ENCODE measurements at regions not wholly inside any gene's neighbourhood (a gene's known extent, or its start where the extent isn't known, plus 50 kb on each side); places are given as distances from the start of the nearest gene placed in this dataset.

GRCh38 chr10:75347186-75347585 lies 54.4 kb downstream of the ZNF503 start:
- Mint-ChIP-seq H3K4me3 (no peak overlapping the region), H3K4me1 (no peaks in the 10 kb centered on the region), H3K27ac (no peak overlapping the region), H3K36me3 (ENCODE audit: low read depth) (no peaks in the 10 kb centered on the region), H3K9me3 (ENCODE audit: low read depth) (no peaks in the 10 kb centered on the region), H3K27me3 (peaks cover 2% of the 10 kb centered on the region)
- intact Hi-C loops (cut with DNase I, micrococcal nuclease), result no loop called here
- ATAC-seq (no peak), DNase-seq (no peak)
- CTCF ChIA-PET, result no interaction called here
- POLR2A ChIA-PET, result no interaction called here

- intact Hi-C loops (cut with DNase I, micrococcal nuclease), result no loop called here
- CTCF ChIA-PET, result no interaction called here
These were observed 55.8 kb downstream of the ZNF503 start for GRCh38 chr10:75345738-75346137.

GRCh38 chr10:75344170-75344569 lies 57.4 kb downstream of the ZNF503 start:
- H3K9me3 Mint-ChIP-seq (ENCODE audit: low read depth), result no peaks in the 10 kb centered on the region
- no peak overlapping the region for H3K4me3 Mint-ChIP-seq
- ChIA-PET POLR2A (no interaction called here), CTCF (no interaction called here)
- intact Hi-C loops (cut with DNase I, micrococcal nuclease), result no loop called here
- H3K27ac Mint-ChIP-seq, result no peak overlapping the region
- ATAC-seq (no peak), DNase-seq (no peak)
- no peaks in the 10 kb centered on the region for H3K36me3 Mint-ChIP-seq (ENCODE audit: low read depth)
- H3K27me3 Mint-ChIP-seq, result peaks cover 5% of the 10 kb centered on the region
- H3K4me1 Mint-ChIP-seq, result no peaks in the 10 kb centered on the region

More at GRCh38 chr10:75345738-75346137, 55.8 kb downstream of the ZNF503 start:
- no peak overlapping the region for H3K27ac Mint-ChIP-seq
- DNase-seq (no peak), ATAC-seq (no peak)
- POLR2A ChIA-PET, result interaction anchor here (0.6 kb wide), 1 partner anchor 683 kb away, joined by 3 read pairs; no protein-coding TSS in a partner anchor
- no peak overlapping the region for H3K4me3 Mint-ChIP-seq
- no peaks in the 10 kb centered on the region for H3K9me3 Mint-ChIP-seq (ENCODE audit: low read depth)
- peaks cover 2% of the 10 kb centered on the region for H3K27me3 Mint-ChIP-seq
- H3K4me1 Mint-ChIP-seq, result no peaks in the 10 kb centered on the region
- H3K36me3 Mint-ChIP-seq (ENCODE audit: low read depth), result no peaks in the 10 kb centered on the region

GRCh38 chr10:75342397-75342796 lies 59.2 kb downstream of the ZNF503 start:
- intact Hi-C loops (cut with DNase I, micrococcal nuclease), result no loop called here
- CTCF ChIA-PET, result no interaction called here
- DNase-seq (no peak), ATAC-seq (no peak)
- H3K27ac Mint-ChIP-seq, result no peak overlapping the region
- H3K27me3 Mint-ChIP-seq, result peaks cover 4% of the 10 kb centered on the region
- no peak overlapping the region for H3K4me3 Mint-ChIP-seq
- H3K36me3 Mint-ChIP-seq (ENCODE audit: low read depth), result no peaks in the 10 kb centered on the region
- no peaks in the 10 kb centered on the region for H3K4me1 Mint-ChIP-seq
- no peaks in the 10 kb centered on the region for H3K9me3 Mint-ChIP-seq (ENCODE audit: low read depth)
- POLR2A ChIA-PET, result no interaction called here

GRCh38 chr10:75335983-75336382 lies 65.6 kb downstream of the ZNF503 start:
- Mint-ChIP-seq H3K27me3 (peaks cover 11% of the 10 kb centered on the region), H3K9me3 (ENCODE audit: low read depth) (no peaks in the 10 kb centered on the region), H3K4me1 (no peaks in the 10 kb centered on the region), H3K27ac (no peak overlapping the region), H3K36me3 (ENCODE audit: low read depth) (no peaks in the 10 kb centered on the region), H3K4me3 (no peak overlapping the region)
- ATAC-seq (no peak), DNase-seq (no peak)
- intact Hi-C loops (cut with DNase I, micrococcal nuclease), result no loop called here
- ChIA-PET CTCF (no interaction called here), POLR2A (no interaction called here)

- Mint-ChIP-seq H3K4me3 (no peak overlapping the region), H3K36me3 (ENCODE audit: low read depth) (no peaks in the 10 kb centered on the region), H3K27me3 (peaks cover 11% of the 10 kb centered on the region), H3K27ac (no peak overlapping the region), H3K4me1 (no peaks in the 10 kb centered on the region), H3K9me3 (ENCODE audit: low read depth) (no peaks in the 10 kb centered on the region)
- CTCF ChIA-PET, result no interaction called here
- intact Hi-C loops (cut with DNase I, micrococcal nuclease), result no loop called here
- DNase-seq (no peak), ATAC-seq (no peak)
- POLR2A ChIA-PET, result no interaction called here
These were observed 66.4 kb downstream of the ZNF503 start for GRCh38 chr10:75335191-75335590.

GRCh38 chr10:75334720-75335119 lies 66.8 kb downstream of the ZNF503 start:
- POLR2A ChIA-PET, result no interaction called here
- Mint-ChIP-seq H3K27ac (no peak overlapping the region), H3K4me3 (no peak overlapping the region), H3K27me3 (peaks cover 15% of the 10 kb centered on the region), H3K36me3 (ENCODE audit: low read depth) (no peaks in the 10 kb centered on the region), H3K4me1 (no peaks in the 10 kb centered on the region), H3K9me3 (ENCODE audit: low read depth) (no peaks in the 10 kb centered on the region)
- DNase-seq (no peak), ATAC-seq (no peak)
- intact Hi-C loops (cut with DNase I, micrococcal nuclease), result no loop called here
- CTCF ChIA-PET, result no interaction called here

- CTCF ChIA-PET, result no interaction called here
- no peaks in the 10 kb centered on the region for H3K4me1 Mint-ChIP-seq
- H3K27ac Mint-ChIP-seq, result no peak overlapping the region
- POLR2A ChIA-PET, result no interaction called here
- no peaks in the 10 kb centered on the region for H3K9me3 Mint-ChIP-seq (ENCODE audit: low read depth)
- no peak overlapping the region for H3K4me3 Mint-ChIP-seq
- ATAC-seq (no peak), DNase-seq (no peak)
- peaks cover 18% of the 10 kb centered on the region for H3K27me3 Mint-ChIP-seq
- H3K36me3 Mint-ChIP-seq (ENCODE audit: low read depth), result no peaks in the 10 kb centered on the region
- intact Hi-C loops (cut with DNase I, micrococcal nuclease), result no loop called here
These were observed 69.5 kb downstream of the ZNF503 start for GRCh38 chr10:75332081-75332480.

GRCh38 chr10:75331081-75331480 lies 70.5 kb downstream of the ZNF503 start:
- Mint-ChIP-seq H3K27me3 (peaks cover 20% of the 10 kb centered on the region), H3K9me3 (ENCODE audit: low read depth) (no peaks in the 10 kb centered on the region), H3K4me3 (no peak overlapping the region), H3K27ac (no peak overlapping the region), H3K36me3 (ENCODE audit: low read depth) (no peaks in the 10 kb centered on the region), H3K4me1 (no peaks in the 10 kb centered on the region)
- ChIA-PET CTCF (no interaction called here), POLR2A (no interaction called here)
- no peak for DNase-seq
- intact Hi-C loops (cut with DNase I, micrococcal nuclease), result no loop called here
- ATAC-seq, result no peak

GRCh38 chr10:75329190-75329745 lies 72.3 kb downstream of the ZNF503 start:
- CTCF ChIA-PET, result interaction anchor here (0.7 kb wide), 1 partner anchor 60 kb away, joined by 3 read pairs; no protein-coding TSS in a partner anchor
- Mint-ChIP-seq H3K27me3 (peaks cover 18% of the 10 kb centered on the region), H3K27ac (no peak overlapping the region), H3K9me3 (ENCODE audit: low read depth) (no peaks in the 10 kb centered on the region), H3K4me3 (no peak overlapping the region), H3K36me3 (ENCODE audit: low read depth) (no peaks in the 10 kb centered on the region), H3K4me1 (no peaks in the 10 kb centered on the region)
- intact Hi-C loops (cut with DNase I, micrococcal nuclease), result no loop called here
- no peak for ATAC-seq
- no peak for DNase-seq
- POLR2A ChIA-PET, result no interaction called here

GRCh38 chr10:75326306-75326705 lies 75.3 kb downstream of the ZNF503 start:
- no peaks in the 10 kb centered on the region for H3K36me3 Mint-ChIP-seq (ENCODE audit: low read depth)
- intact Hi-C loops (cut with DNase I, micrococcal nuclease), result no loop called here
- peaks cover 6% of the 10 kb centered on the region for H3K9me3 Mint-ChIP-seq (ENCODE audit: low read depth)

GRCh38 chr10:75319274-75319673 lies 82.3 kb downstream of the ZNF503 start:
- no peaks in the 10 kb centered on the region for H3K36me3 Mint-ChIP-seq (ENCODE audit: low read depth)
- ATAC-seq (no peak), DNase-seq (no peak)
- H3K4me1 Mint-ChIP-seq, result no peaks in the 10 kb centered on the region
- H3K4me3 Mint-ChIP-seq, result no peak overlapping the region
- POLR2A ChIA-PET, result no interaction called here
- CTCF ChIA-PET, result interaction anchor here (0.7 to 0.8 kb wide), 2 partner anchors 43 to 69 kb away, joined by 3 to 4 read pairs; no protein-coding TSS in a partner anchor
- intact Hi-C loops (cut with DNase I, micrococcal nuclease), result no loop called here
- H3K27me3 Mint-ChIP-seq, result peaks cover 4% of the 10 kb centered on the region
- peaks cover 17% of the 10 kb centered on the region for H3K9me3 Mint-ChIP-seq (ENCODE audit: low read depth)
- H3K27ac Mint-ChIP-seq, result no peak overlapping the region

More at GRCh38 chr10:75326306-75326705, 75.3 kb downstream of the ZNF503 start:
- H3K4me3 Mint-ChIP-seq, result no peak overlapping the region
- peaks cover 13% of the 10 kb centered on the region for H3K27me3 Mint-ChIP-seq
- H3K27ac Mint-ChIP-seq, result no peak overlapping the region
- POLR2A ChIA-PET, result no interaction called here
- no peaks in the 10 kb centered on the region for H3K4me1 Mint-ChIP-seq
- CTCF ChIA-PET, result interaction anchor here (0.6 kb wide), 1 partner anchor 60 kb away, joined by 3 read pairs; no protein-coding TSS in a partner anchor
- DNase-seq (no peak), ATAC-seq (no peak)

- POLR2A ChIA-PET, result interaction anchor here (0.8 kb wide), 1 partner anchor 18 kb away, joined by 3 read pairs; no protein-coding TSS in a partner anchor
These were observed 78.8 kb upstream of the COMTD1 start for GRCh38 chr10:75314570-75314969.

More at GRCh38 chr10:75314570-75314969, 78.8 kb upstream of the COMTD1 start:
- CTCF ChIA-PET, result no interaction called here
- ATAC-seq (no peak), DNase-seq (no peak)
- Mint-ChIP-seq H3K27me3 (peaks cover 16% of the 10 kb centered on the region), H3K4me1 (no peaks in the 10 kb centered on the region), H3K27ac (no peak overlapping the region), H3K4me3 (no peak overlapping the region), H3K9me3 (ENCODE audit: low read depth) (peaks cover 20% of the 10 kb centered on the region), H3K36me3 (ENCODE audit: low read depth) (peaks cover 1% of the 10 kb centered on the region)
- intact Hi-C loops (cut with DNase I, micrococcal nuclease), result no loop called here
